ENCODE measurements at regions not wholly inside any gene's neighbourhood (a gene's known extent, or its start where the extent isn't known, plus 50 kb on each side); places are given as distances from the start of the nearest gene placed in this dataset.

GRCh38 chr7:26504411-26505120, 212.9 kb downstream of the SNX10 start:
- TF ChIP-seq, protein P1, sequence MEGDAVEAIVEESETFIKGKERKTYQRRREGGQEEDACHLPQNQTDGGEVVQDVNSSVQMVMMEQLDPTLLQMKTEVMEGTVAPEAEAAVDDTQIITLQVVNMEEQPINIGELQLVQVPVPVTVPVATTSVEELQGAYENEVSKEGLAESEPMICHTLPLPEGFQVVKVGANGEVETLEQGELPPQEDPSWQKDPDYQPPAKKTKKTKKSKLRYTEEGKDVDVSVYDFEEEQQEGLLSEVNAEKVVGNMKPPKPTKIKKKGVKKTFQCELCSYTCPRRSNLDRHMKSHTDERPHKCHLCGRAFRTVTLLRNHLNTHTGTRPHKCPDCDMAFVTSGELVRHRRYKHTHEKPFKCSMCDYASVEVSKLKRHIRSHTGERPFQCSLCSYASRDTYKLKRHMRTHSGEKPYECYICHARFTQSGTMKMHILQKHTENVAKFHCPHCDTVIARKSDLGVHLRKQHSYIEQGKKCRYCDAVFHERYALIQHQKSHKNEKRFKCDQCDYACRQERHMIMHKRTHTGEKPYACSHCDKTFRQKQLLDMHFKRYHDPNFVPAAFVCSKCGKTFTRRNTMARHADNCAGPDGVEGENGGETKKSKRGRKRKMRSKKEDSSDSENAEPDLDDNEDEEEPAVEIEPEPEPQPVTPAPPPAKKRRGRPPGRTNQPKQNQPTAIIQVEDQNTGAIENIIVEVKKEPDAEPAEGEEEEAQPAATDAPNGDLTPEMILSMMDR (IDR thresholded peaks at IDR 0.05; ENCODE audit: low read depth, low read length, missing control alignments), result no peak
- DNase-seq (ENCODE audit: extremely low read depth, low read depth), result no peak
- H3K4me3 ChIP-seq (replicated peaks; ENCODE audit: low read depth, low read length), result no peak overlapping the region

GRCh38 chr7:26506196-26506595, 214.5 kb downstream of the SNX10 start:
- TF ChIP-seq, protein P1 (IDR thresholded peaks at IDR 0.05; ENCODE audit: low read depth, low read length, missing control alignments), result no peak
- H3K4me3 ChIP-seq (replicated peaks; ENCODE audit: low read depth, low read length), result no peak overlapping the region
- DNase-seq (ENCODE audit: extremely low read depth, low read depth), result no peak

GRCh38 chr7:26507108-26507987, 215.7 kb downstream of the SNX10 start:
- DNase-seq (ENCODE audit: extremely low read depth, low read depth), result no peak
- TF ChIP-seq, protein P1 (IDR thresholded peaks at IDR 0.05; ENCODE audit: low read depth, low read length, missing control alignments), result no peak
- H3K4me3 ChIP-seq (replicated peaks; ENCODE audit: low read depth, low read length), result no peak overlapping the region

GRCh38 chr7:26508481-26508880, 216.8 kb downstream of the SNX10 start:
- H3K4me3 ChIP-seq (replicated peaks; ENCODE audit: low read depth, low read length), result no peak overlapping the region
- TF ChIP-seq, protein P1 (IDR thresholded peaks at IDR 0.05; ENCODE audit: low read depth, low read length, missing control alignments), result no peak
- DNase-seq (ENCODE audit: extremely low read depth, low read depth), result no peak

DNA sequence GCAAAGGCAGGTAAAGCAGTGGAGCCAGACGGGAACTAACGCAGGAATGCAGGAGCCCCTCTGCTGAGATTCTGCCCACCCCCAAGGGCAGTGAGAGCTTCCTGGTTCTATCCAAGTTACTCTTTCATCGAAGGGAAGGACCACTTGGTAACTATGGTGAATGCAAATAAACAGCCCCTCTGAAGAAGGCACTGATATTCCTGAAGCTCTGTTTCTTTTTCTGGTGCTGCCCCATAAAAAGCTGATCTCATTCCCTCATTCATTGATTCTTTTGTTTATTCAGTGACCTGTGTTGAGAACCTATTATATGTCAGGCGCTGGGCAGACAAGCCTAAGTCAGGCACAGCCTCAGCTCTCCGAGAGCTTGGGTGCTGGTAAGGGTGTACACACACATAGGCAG, 217.3 kb downstream of the SNX10 start:
- TF ChIP-seq, protein P1 (IDR thresholded peaks at IDR 0.05; ENCODE audit: low read depth, low read length, missing control alignments), result no peak
- DNase-seq (ENCODE audit: extremely low read depth, low read depth), result no peak
- no peak overlapping the region for H3K4me3 ChIP-seq (replicated peaks; ENCODE audit: low read depth, low read length)

DNA sequence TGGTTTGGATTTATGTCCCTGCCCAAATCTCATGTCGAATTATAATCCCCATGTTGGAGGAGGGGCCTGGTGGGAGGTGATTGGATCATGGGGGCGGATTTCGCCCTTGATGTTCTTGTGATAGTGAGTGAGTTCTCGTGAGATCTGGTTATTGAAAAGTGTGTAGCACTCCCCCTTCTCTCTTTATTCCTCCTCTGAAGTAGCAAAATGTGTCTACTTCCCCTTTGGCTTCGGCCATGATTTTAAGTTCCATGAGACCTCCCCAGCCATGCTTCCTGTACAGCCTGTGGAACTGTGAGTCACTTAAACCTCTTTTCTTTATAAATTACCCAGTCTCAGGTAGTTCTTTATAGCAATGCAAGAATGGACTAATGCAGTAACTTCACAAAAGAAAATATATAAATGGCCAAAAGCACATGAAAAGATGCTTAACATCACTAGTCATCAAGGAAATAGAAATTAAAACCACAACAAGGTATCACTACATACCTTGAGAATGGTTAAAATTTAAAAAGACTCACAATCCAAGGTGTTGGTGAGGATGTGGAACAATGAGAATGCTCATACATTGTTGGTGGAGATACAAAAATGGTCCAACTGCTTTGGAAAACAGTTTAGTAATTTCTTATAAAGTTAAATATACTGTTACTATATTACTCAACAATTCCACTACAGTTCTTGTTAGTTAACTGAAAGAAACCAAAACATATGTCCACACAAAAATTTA, 218.7 kb downstream of the SNX10 start:
- no peak for DNase-seq (ENCODE audit: extremely low read depth, low read depth)

More for the DNA sequence above, 218.7 kb downstream of the SNX10 start:
- no peak overlapping the region for H3K4me3 ChIP-seq (replicated peaks; ENCODE audit: low read depth, low read length)
- TF ChIP-seq, protein P1 (IDR thresholded peaks at IDR 0.05; ENCODE audit: low read depth, low read length, missing control alignments), result no peak
